ENCODE measurements at regions not wholly inside any gene's neighbourhood (a gene's known extent, or its start where the extent isn't known, plus 50 kb on each side); places are given as distances from the start of the nearest gene placed in this dataset.

- TF ChIP-seq EZH2phosphoT487 (IDR thresholded peaks at IDR 0.05; ENCODE audit: low read depth, severe bottlenecking, unreplicated experiment) (no peak), CTCF (IDR thresholded peaks at IDR 0.05; ENCODE audit: poor library complexity) (peak; percentile 9), EZH2 (IDR thresholded peaks at IDR 0.05; ENCODE audit: borderline replicate concordance) (no peak)
These were observed 1705.0 kb downstream of the OLFM4 start for GRCh38 chr13:54733639-54734038.

Measured in hepatocyte (in vitro differentiated cells).